CD14-positive monocyte (primary cell): ENCODE measurements at regions not wholly inside any gene's neighbourhood (a gene's known extent, or its start where the extent isn't known, plus 50 kb on each side); places are given as distances from the start of the nearest gene placed in this dataset.
A peak's percentile ranks its signal among the peaks of the same experiment; 100 is the strongest.

Experiments
- DNase-seq, 3 donors: peaks; one replicate each; pipeline ENCODE4 v3.0.0-alpha.2; 2011 to 2022
- H2AFZ ChIP-seq: 2 replicates; pipeline ENCODE4 v1.6.0; 2012; ENCODE audit warnings: mild to moderate bottlenecking, low read depth, low read length, inconsistent platforms; ENCODE audit not compliant: insufficient read depth, poor library complexity, severe bottlenecking
- H3K27ac ChIP-seq, 2 donors: 1 replicate in 1 of 2; 2 replicates in 1 of 2; pipeline ENCODE4 v1.5.1; 2012 to 2013; ENCODE audit warnings: low read length in 2 of 2, control low read depth in 1 of 2, inconsistent platforms in 1 of 2, low read depth in 1 of 2, mild to moderate bottlenecking in 1 of 2
- H3K27me3 ChIP-seq, 2 donors: one replicate each; pipeline versions ENCODE4 v1.6.0 to v1.6.1; 2011 to 2013; ENCODE audit warnings: low read length in 2 of 2; ENCODE audit not compliant: control insufficient read depth in 2 of 2, insufficient read depth in 2 of 2
- H3K36me3 ChIP-seq, 2 donors: replicated peaks in 1 of 2; 1 replicate in 1 of 2; 2 replicates in 1 of 2; pipeline versions ENCODE4 v1.5.1 to v1.6.1; 2012 to 2013; ENCODE audit warnings: low read length in 2 of 2, control low read depth in 1 of 2, inconsistent platforms in 1 of 2, mild to moderate bottlenecking in 1 of 2; ENCODE audit not compliant: insufficient read depth in 2 of 2, control insufficient read depth in 1 of 2
- H3K4me1 ChIP-seq, 2 donors: 1 replicate in 1 of 2; 2 replicates in 1 of 2; pipeline versions ENCODE4 v1.5.1 to v1.6.1; 2012 to 2013; ENCODE audit warnings: low read length in 2 of 2, control low read depth in 1 of 2, inconsistent platforms in 1 of 2, mild to moderate bottlenecking in 1 of 2, moderate library complexity in 1 of 2; ENCODE audit not compliant: insufficient read depth in 2 of 2, control insufficient read depth in 1 of 2
- H3K4me2 ChIP-seq: replicated peaks from 2 replicates; pipeline ENCODE3; 2012; ENCODE audit warnings: low read length, moderate library complexity, mild to moderate bottlenecking; ENCODE audit not compliant: poor library complexity, severe bottlenecking; ENCODE audit errors: extremely low read depth
- H3K4me3 ChIP-seq, 3 experiments: fragments of 200-600 bp in 1 of 3; sonication (generic) in 1 of 3; replicated peaks in 1 of 3; 1 replicate in 2 of 3; 2 replicates in 1 of 3; pipeline ENCODE4 v1.5.1; 2011 to 2013; ENCODE audit warnings: low read length in 3 of 3, mild to moderate bottlenecking in 3 of 3, control low read depth in 2 of 3, low read depth in 2 of 3, inconsistent platforms in 1 of 3, moderate library complexity in 1 of 3
- H3K79me2 ChIP-seq: 2 replicates; pipeline ENCODE4 v1.6.0; 2012; ENCODE audit warnings: mild to moderate bottlenecking, control low read depth, inconsistent platforms, low read length, moderate library complexity; ENCODE audit not compliant: insufficient read depth
- H3K9ac ChIP-seq: 2 replicates; pipeline ENCODE4 v1.6.0; 2017; ENCODE audit warnings: low read length, mild to moderate bottlenecking; ENCODE audit not compliant: insufficient read depth, poor library complexity, severe bottlenecking
- H3K9me3 ChIP-seq, 2 donors: replicated peaks in 1 of 2; 1 replicate in 1 of 2; 2 replicates in 1 of 2; pipeline versions ENCODE4 v1.5.1 to v1.6.1; 2012 to 2013; ENCODE audit warnings: low read length in 2 of 2, control low read depth in 1 of 2; ENCODE audit not compliant: control insufficient read depth in 1 of 2, insufficient read depth in 1 of 2
- H4K20me1 ChIP-seq: 2 replicates; pipeline ENCODE4 v1.6.0; 2012; ENCODE audit warnings: mild to moderate bottlenecking, low read length, control low read depth, moderate library complexity; ENCODE audit not compliant: insufficient read depth
- H3K27ac Mint-ChIP-seq, 7 donors: one replicate each; pipeline ENCODE4 v1.8.0; 2020; ENCODE audit warnings: mild to moderate bottlenecking in 7 of 7, mixed read lengths in 7 of 7, moderate library complexity in 6 of 7, inconsistent platforms in 2 of 7
- H3K27me3 Mint-ChIP-seq, 3 donors: one replicate each; pipeline ENCODE4 v1.8.0; 2021 to 2022; ENCODE audit warnings: low read depth in 3 of 3, mild to moderate bottlenecking in 3 of 3, mixed read lengths in 3 of 3, moderate library complexity in 3 of 3, inconsistent platforms in 1 of 3
- H3K36me3 Mint-ChIP-seq, 2 donors: one replicate each; pipeline ENCODE4 v1.8.0; 2020; ENCODE audit warnings: mixed read lengths in 2 of 2, inconsistent platforms in 1 of 2, mild to moderate bottlenecking in 1 of 2
- H3K4me1 Mint-ChIP-seq: one replicate; pipeline ENCODE4 v1.8.0; 2020; ENCODE audit warnings: mild to moderate bottlenecking, mixed read lengths
- H3K4me3 Mint-ChIP-seq, 2 donors: one replicate each; pipeline ENCODE4 v1.8.0; 2020; ENCODE audit warnings: mild to moderate bottlenecking in 2 of 2, mixed read lengths in 2 of 2, moderate library complexity in 1 of 2
- H3K9me3 Mint-ChIP-seq, 7 donors: one replicate each; pipeline ENCODE4 v1.8.0; 2020 to 2022; ENCODE audit warnings: mixed read lengths in 7 of 7, mild to moderate bottlenecking in 6 of 7, moderate library complexity in 6 of 7, inconsistent platforms in 2 of 7
- CTCF ChIP-seq: fragments of 200-600 bp; IDR thresholded peaks from one replicate; pipeline ENCODE4 v1.8.0; 2022; ENCODE audit warnings: antibody characterized with exemption, mild to moderate bottlenecking
- WGBS: methylation state at CpG from one replicate; pipeline ENCODE4 v1.1.5; 2013; ENCODE audit warnings: missing lambda C conversion rate; ENCODE audit not compliant: insufficient coverage; 5-methylcytosine and 5-hydroxymethylcytosine counted together
- intact Hi-C, 2 donors: fragments of 100-400 bp; cut with micrococcal nuclease; formaldehyde crosslinking; loops; one replicate each; pipeline versions ENCODE4 v1.15.0 to v1.15.1; 2023

GRCh38 chr1:116254776-116255175 is 118.3 kb upstream of the ATP1A1 start:
- no peak overlapping the region for H3K4me2 ChIP-seq
- no peak overlapping the region for H2AFZ ChIP-seq
- no peak overlapping the region for H3K4me3 ChIP-seq
- no peak overlapping the region for H3K9ac ChIP-seq
- DNase-seq = no peak
- no peak overlapping the region for H3K27ac ChIP-seq
- no peaks in the 10 kb centered on the region for H3K36me3 Mint-ChIP-seq
- no CpG with 5 or more reads among the region's 1 CpG for WGBS
- no peaks in the 10 kb centered on the region for H3K9me3 ChIP-seq
- peaks cover 0 to 2% (median 0%) of the 10 kb centered on the region in 7 donors for H3K9me3 Mint-ChIP-seq
- no peaks in the 10 kb centered on the region for H4K20me1 ChIP-seq
- intact Hi-C loops = no loop called here
- H3K4me3 Mint-ChIP-seq = peak overlapping the region in 1 of 2 donors; percentile 21
- peaks cover 10% of the 10 kb centered on the region for H3K4me1 Mint-ChIP-seq
- H3K79me2 ChIP-seq = no peaks in the 10 kb centered on the region
- no peaks in the 10 kb centered on the region for H3K36me3 ChIP-seq
- H3K27ac Mint-ChIP-seq = peak overlapping the region in 1 of 7 donors; percentile 13
- TF ChIP-seq CTCF = no peak
- H3K4me1 ChIP-seq = peaks cover 0 to 4% of the 10 kb centered on the region in 2 donors
- no peaks in the 10 kb centered on the region for H3K27me3 ChIP-seq
- peaks cover 0 to 5% (median 0%) of the 10 kb centered on the region in 3 donors for H3K27me3 Mint-ChIP-seq

GRCh38 chr1:116255486-116256285 is 117.4 kb upstream of the ATP1A1 start:
- H3K4me1 ChIP-seq = peaks cover 0 to 4% of the 10 kb centered on the region in 2 donors
- H3K36me3 ChIP-seq = no peaks in the 10 kb centered on the region
- Mint-ChIP-seq H3K4me1 (peaks cover 10% of the 10 kb centered on the region), H3K27ac (no peak overlapping the region), H3K27me3 (peaks cover 0 to 5% (median 0%) of the 10 kb centered on the region in 3 donors), H3K36me3 (no peaks in the 10 kb centered on the region), H3K4me3 (no peak overlapping the region), H3K9me3 (peaks cover 0 to 2% (median 0%) of the 10 kb centered on the region in 7 donors)
- no peak overlapping the region for H3K4me3 ChIP-seq
- H3K9ac ChIP-seq = no peak overlapping the region
- H3K9me3 ChIP-seq = no peaks in the 10 kb centered on the region
- no peaks in the 10 kb centered on the region for H4K20me1 ChIP-seq
- H3K79me2 ChIP-seq = no peaks in the 10 kb centered on the region
- WGBS = 88% methylated on average over 4 of the region's 6 CpGs
- intact Hi-C loops = no loop called here
- TF ChIP-seq CTCF = no peak
- H2AFZ ChIP-seq = no peak overlapping the region
- no peak overlapping the region for H3K27ac ChIP-seq
- no peak for DNase-seq
- no peak overlapping the region for H3K4me2 ChIP-seq
- H3K27me3 ChIP-seq = no peaks in the 10 kb centered on the region
